ENCODE measurements at regions not wholly inside any gene's neighbourhood (a gene's known extent, or its start where the extent isn't known, plus 50 kb on each side); places are given as distances from the start of the nearest gene placed in this dataset.

- WGBS (ENCODE audit: insufficient coverage, insufficient replicate concordance, low lambda C conversion rate, missing lambda C conversion rate): under 1% methylated on average over 8 of the region's 8 CpGs
- RAD21 ChIA-PET (ENCODE audit: unreplicated experiment): no interaction called here
- no peak for FAIRE-seq
These were observed 118.0 kb upstream of the POU3F2 start for GRCh38 chr6:98716341-98716740.

DNA sequence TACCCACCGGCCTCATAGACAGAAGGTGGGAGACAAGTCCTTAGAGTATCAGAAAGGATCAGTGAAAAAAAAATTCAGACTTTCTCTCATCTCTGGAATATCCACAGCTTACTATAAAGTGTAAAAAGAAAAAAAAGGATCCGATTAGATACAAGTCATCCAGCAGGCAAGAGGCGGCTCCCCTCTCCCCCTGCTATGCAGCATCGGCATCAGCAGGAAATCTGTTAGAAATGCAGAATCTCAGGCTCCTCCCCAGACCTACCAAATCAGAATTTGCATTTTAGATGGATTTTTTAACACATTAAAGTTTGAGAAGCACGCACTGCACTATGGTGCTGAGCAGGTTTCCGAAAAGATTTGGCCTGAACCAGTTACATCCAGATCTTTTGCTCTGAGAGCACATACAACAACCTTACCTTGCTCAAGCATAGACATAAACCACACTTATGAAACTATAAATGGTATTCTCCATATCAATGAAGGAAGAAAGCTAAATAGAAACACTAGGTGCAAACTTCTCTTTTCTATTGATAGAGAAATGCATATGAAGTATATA, 117.0 kb upstream of the POU3F2 start:
- no peak for ATAC-seq
- SMC1A ChIA-PET (ENCODE audit: uncharacterized antibody, unreplicated experiment): no interaction called here
- WGBS (ENCODE audit: insufficient coverage, insufficient replicate concordance, low lambda C conversion rate, missing lambda C conversion rate): 6% methylated on average over 6 of the region's 6 CpGs
- TF ChIP-seq STAT1 (conservative IDR thresholded peaks at IDR 0.05): no peak
- TF ChIP-seq GATAD2B (conservative IDR thresholded peaks at IDR 0.05; ENCODE audit: low read depth): no peak
- no peak for TF ChIP-seq HDAC6 (IDR thresholded peaks at IDR 0.05; ENCODE audit: unreplicated experiment)
- no peak for TF ChIP-seq E2F8 (IDR thresholded peaks at IDR 0.05; ENCODE audit: low read depth, partially characterized antibody)
- TF ChIP-seq MAX (IDR thresholded peaks at IDR 0.05; ENCODE audit: low read depth, low read length): no peak
- no peak for TF ChIP-seq NR2C1 (IDR thresholded peaks at IDR 0.05)
- no peak for TF ChIP-seq TCF3 (IDR thresholded peaks at IDR 0.05; ENCODE audit: borderline replicate concordance, insufficient read depth, low read depth, low read length)

More at GRCh38 chr6:98716341-98716740, 118.0 kb upstream of the POU3F2 start:
- intact Hi-C loops (cut with micrococcal nuclease; ENCODE audit: unreplicated experiment) (no loop called here), in situ Hi-C loops (cut with MboI) (no loop called here)
- H3K4me1 ChIP-seq (ENCODE audit: control insufficient read depth, insufficient read depth, low read length): no peaks in the 10 kb centered on the region
- no peak overlapping the region for H2AFZ ChIP-seq (ENCODE audit: control insufficient read depth, low read depth, low read length)
- SMC1A ChIA-PET (ENCODE audit: uncharacterized antibody, unreplicated experiment): no interaction called here
- POLR2A ChIA-PET: no interaction called here
- no TSS peak for BruUV-seq (replicated peaks)
- H4K20me1 ChIP-seq (ENCODE audit: control insufficient read depth, insufficient read depth): no peaks in the 10 kb centered on the region
- CTCF ChIA-PET: no interaction called here
- H3K27ac ChIP-seq (ENCODE audit: control insufficient read depth, insufficient read depth): no peak overlapping the region
- H3K9me3 ChIP-seq (replicated peaks; ENCODE audit: control insufficient read depth, insufficient read depth, low read length): no peaks in the 10 kb centered on the region
- no peaks in the 10 kb centered on the region for H3K79me2 ChIP-seq (ENCODE audit: control insufficient read depth, insufficient read depth, low read length)
- ATAC-seq (no peak), DNase-seq (ENCODE audit: low read depth, low spot score) (no peak)
- 0 out of 4 replicates have a peak, but pooled peaks cover 0 to 4% of the 10 kb centered on the region in 2 experiments for H3K27me3 ChIP-seq (replicated peaks in 1 of 2; ENCODE audit: control insufficient read depth in 2 of 2, insufficient read depth in 2 of 2, low read length in 1 of 2)
- H3K36me3 ChIP-seq (ENCODE audit: control insufficient read depth in 2 of 2, insufficient read depth in 2 of 2, low read length in 1 of 2): no peaks in the 10 kb centered on the region
- no peak overlapping the region for H3K9ac ChIP-seq (ENCODE audit: control insufficient read depth, insufficient read depth, low read length)
- TF ChIP-seq RELB (IDR thresholded peaks at IDR 0.05; ENCODE audit: low read depth) (no peak), CHD1 (IDR thresholded peaks at IDR 0.05; ENCODE audit: low read depth, low read length) (no peak), HDGF (IDR thresholded peaks at IDR 0.05) (no peak), MTA3 (IDR thresholded peaks at IDR 0.05; ENCODE audit: borderline replicate concordance, low read length) (no peak)
- no peak overlapping the region for H3K4me2 ChIP-seq (ENCODE audit: control insufficient read depth, insufficient read depth)
- no peak overlapping the region for H3K4me3 ChIP-seq

More for the DNA sequence above, 117.0 kb upstream of the POU3F2 start:
- H3K27ac ChIP-seq (ENCODE audit: control insufficient read depth, insufficient read depth): no peak overlapping the region
- ChIA-PET CTCF (no interaction called here), POLR2A (no interaction called here), RAD21 (ENCODE audit: unreplicated experiment) (no interaction called here)
- in situ Hi-C loops (cut with MboI) (no loop called here), intact Hi-C loops (cut with micrococcal nuclease; ENCODE audit: unreplicated experiment) (no loop called here)
- H3K36me3 ChIP-seq (ENCODE audit: control insufficient read depth in 2 of 2, insufficient read depth in 2 of 2, low read length in 1 of 2): no peaks in the 10 kb centered on the region
- no peaks in the 10 kb centered on the region for H3K9me3 ChIP-seq (replicated peaks; ENCODE audit: control insufficient read depth, insufficient read depth, low read length)
- H2AFZ ChIP-seq (ENCODE audit: control insufficient read depth, low read depth, low read length): no peak overlapping the region
- H3K79me2 ChIP-seq (ENCODE audit: control insufficient read depth, insufficient read depth, low read length): no peaks in the 10 kb centered on the region
- no TSS peak for BruUV-seq (replicated peaks)
- DNase-seq (ENCODE audit: low read depth, low spot score): no peak
- no peak for FAIRE-seq
- 0 out of 4 replicates have a peak, but pooled peaks cover 0 to 4% of the 10 kb centered on the region in 2 experiments for H3K27me3 ChIP-seq (replicated peaks in 1 of 2; ENCODE audit: control insufficient read depth in 2 of 2, insufficient read depth in 2 of 2, low read length in 1 of 2)
- H3K4me3 ChIP-seq: no peak overlapping the region
- no peaks in the 10 kb centered on the region for H3K4me1 ChIP-seq (ENCODE audit: control insufficient read depth, insufficient read depth, low read length)
- no peak overlapping the region for H3K4me2 ChIP-seq (ENCODE audit: control insufficient read depth, insufficient read depth)
- no peak overlapping the region for H3K9ac ChIP-seq (ENCODE audit: control insufficient read depth, insufficient read depth, low read length)
- H4K20me1 ChIP-seq (ENCODE audit: control insufficient read depth, insufficient read depth): no peaks in the 10 kb centered on the region

All from GM12878 (cell line).